ENCODE measurements at regions not wholly inside any gene's neighbourhood (a gene's known extent, or its start where the extent isn't known, plus 50 kb on each side); places are given as distances from the start of the nearest gene placed in this dataset.

DNA sequence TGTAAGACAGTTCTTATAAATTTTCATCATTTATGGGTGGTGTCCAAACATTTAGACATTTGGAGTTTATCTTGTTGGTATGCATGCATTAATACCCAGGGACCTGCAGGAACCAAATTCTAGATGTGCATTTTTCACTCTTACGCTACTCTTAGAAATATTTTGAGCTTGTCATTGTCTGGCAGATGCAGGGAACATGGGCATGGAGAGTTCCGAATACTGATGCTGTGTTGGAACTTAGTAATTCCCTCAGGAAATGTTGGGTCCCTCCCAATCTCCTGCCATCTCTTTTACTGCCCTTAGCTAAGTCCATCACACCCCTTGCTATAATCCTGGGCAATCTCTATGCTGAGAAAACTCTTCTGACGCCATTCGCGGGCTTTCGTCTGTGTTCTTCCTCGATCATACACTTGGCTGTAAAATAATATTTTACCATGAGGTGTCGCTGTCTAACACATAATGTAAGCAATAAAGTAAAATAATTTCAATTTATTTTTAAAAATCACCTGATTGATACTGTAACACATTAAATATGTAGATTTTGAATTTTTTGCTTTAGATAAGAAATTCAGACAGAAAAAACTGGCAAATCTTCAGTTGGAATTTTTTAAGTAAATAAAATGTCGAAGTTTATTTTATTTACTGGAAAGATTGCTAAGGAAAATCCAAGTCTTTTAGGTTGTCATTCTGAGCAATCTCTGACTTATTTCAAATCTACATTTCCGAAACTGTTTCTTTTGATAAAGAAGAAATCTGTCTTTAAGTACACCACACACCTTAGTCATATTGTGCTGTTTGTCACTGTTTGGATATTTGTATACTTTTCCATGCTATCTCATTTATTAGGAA is 304.1 kb upstream of the SSTR1 start:
- DNase-seq, result peak; percentile 8

DNA sequence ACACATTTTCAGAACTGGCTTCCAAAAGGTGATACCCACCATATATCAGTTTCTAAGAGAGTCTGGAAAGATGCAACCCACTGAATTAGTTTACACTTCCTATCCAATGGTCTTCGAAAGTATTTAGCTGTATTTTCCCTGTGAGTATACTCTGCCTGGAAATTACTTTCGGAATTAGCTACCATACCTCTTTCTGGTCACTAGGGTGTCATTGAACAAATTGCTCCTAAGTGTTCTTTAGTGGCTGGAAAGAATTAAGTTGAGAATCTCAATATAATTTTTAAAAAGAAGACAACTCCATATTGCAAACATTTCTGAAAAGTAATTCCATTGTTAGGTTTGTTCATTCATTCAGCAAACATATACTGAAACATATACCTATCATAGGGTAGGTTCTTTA is 283.1 kb upstream of the SSTR1 start:
- DNase-seq, result no peak

- DNase-seq, result no peak
These were observed 275.7 kb upstream of the SSTR1 start for GRCh38 chr14:37932008-37932407.

DNA sequence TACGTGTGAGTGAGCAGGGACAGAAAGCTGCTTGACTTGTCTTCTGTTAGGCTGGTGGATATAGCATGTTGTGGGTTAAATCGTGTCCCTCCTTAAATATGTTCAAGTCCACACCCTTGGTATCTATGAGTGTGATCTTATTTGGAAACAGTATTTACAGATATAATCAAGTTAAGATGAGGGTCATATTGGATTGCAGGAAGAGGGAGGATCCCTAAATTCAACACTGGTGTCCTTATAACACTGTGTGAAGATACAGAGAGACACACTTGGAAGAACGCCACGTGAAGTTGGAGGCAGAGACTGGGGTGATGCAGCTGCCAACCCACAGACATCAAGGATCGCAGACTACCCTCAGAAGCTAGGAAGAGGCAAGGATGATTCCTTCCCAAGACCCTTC is 275.2 kb upstream of the SSTR1 start:
- DNase-seq, result no peak

DNA sequence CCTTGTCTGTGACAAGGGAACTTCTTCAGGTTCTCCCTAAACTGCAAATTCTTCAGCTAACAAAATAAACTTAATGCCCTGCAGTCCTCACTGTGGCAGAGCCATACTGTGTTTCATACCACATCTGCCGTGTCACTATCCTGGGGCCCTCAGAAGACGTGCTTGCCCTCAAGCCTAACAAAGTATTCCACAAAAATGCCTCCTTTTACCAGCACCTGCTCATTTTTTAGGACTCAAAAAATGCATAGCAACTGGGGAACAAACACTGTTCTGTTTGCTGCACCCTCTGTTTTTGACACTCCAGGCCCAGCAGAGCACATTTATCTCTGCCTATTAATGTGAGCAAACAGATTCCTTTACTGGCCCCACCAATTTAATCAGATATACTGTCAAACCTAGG is 270.7 kb upstream of the SSTR1 start:
- no peak for DNase-seq

- no peak for DNase-seq
These were observed 268.2 kb upstream of the SSTR1 start for GRCh38 chr14:37939442-37940028.

DNA sequence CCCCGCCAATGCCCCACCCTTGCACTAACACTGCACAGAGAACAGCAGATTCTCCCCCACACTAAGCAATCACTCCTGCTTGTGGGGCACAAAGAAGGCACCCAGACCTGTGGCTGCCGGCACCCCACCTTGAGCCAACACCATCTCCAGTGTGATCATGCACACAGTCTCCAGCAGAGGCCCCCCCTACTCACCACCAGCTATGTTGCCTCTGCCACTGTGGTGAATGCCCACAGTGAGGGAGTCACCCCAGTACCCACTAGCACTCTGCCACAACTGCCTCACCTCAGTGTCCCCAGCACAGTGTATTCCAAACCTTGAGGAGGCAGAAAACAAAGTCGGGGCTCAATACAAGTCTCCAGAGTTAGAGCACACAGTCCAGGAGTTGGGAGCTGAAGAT is 261.7 kb upstream of the SSTR1 start:
- no peak for DNase-seq

- DNase-seq, result no peak
These were observed 260.9 kb upstream of the SSTR1 start for GRCh38 chr14:37946819-37947218.

GRCh38 chr14:37948266-37948665 is 259.4 kb upstream of the SSTR1 start:
- DNase-seq, result no peak

- no peak for DNase-seq
These were observed 239.0 kb upstream of the SSTR1 start for GRCh38 chr14:37968664-37969240.

GRCh38 chr14:37969511-37969979 is 238.2 kb upstream of the SSTR1 start:
- DNase-seq, result peak; percentile 58

- no peak for DNase-seq
These were observed 237.0 kb upstream of the SSTR1 start for GRCh38 chr14:37970696-37971095.

GRCh38 chr14:37972941-37973887 is 234.5 kb upstream of the SSTR1 start:
- no peak for DNase-seq

DNA sequence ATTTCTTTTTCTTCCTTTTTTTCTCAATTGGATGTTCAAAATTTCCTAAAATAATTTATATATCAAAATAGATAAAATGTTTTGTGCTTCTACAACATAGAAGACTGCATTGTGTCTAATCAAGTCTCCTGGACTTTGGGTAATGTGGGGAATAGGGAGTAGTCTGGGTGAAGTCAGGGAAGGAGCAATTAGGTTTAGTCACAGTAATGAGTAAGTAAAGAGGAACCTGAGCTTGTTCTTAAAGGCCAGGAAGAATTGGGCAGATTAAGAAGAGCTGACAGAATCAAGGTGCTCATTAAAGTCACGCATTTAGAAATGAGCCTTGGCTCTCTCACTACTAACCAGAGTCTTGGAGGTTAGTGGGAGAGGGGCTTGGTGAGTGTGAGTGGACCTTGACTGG is 233.3 kb upstream of the SSTR1 start:
- no peak for DNase-seq

DNA sequence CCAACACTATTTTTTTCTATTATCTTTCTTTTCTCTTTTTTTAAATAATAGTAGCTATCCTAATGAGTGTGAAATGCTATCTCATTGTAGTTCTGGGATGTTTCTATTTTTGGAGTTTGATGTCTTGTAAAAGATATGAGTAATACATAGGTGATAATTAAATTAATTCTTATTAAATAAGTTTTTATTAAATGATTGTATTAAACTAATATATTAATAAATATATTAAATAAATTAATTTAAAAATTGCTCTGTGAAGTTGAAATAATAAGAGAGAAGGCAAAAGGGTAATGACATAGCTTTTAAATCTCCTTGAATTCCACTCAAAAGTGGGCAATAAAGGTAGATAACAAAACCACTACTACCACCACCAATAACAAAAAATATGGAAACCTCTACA is 230.2 kb upstream of the SSTR1 start:
- DNase-seq, result no peak

DNA sequence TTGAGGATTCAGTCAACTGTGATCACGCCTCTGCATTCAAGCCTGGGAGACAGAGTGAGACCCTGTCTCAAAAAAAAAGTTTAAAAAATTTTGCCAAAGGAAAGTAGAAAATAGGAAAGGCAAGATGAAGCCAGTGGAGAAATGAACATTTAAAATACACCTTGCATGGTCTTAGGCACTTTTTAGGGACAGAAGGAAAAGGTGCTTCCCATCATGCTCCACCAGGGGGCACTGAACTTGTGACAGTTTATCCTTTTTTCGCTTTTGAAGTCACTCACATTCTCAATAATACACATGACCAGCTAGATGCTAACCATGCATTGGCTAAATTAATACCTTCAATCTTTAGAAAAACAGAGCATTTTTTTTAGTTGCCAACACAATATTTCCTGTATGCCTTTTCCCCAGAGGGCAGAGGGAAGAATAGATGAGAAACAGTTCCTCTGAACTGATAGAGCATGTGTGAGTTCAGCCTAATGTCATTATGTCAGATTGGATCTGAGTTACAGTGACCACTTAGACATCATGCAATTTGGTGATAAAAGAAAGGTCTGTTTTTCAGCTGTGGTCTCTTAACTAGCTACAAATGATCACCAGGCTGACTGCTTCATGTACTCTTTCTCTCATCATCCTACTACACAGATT is 221.8 kb upstream of the SSTR1 start:
- no peak for DNase-seq

- no peak for DNase-seq
These were observed 219.2 kb upstream of the SSTR1 start for GRCh38 chr14:37988472-37988871.

- DNase-seq, result no peak
These were observed 216.7 kb upstream of the SSTR1 start for GRCh38 chr14:37991027-37991426.

DNA sequence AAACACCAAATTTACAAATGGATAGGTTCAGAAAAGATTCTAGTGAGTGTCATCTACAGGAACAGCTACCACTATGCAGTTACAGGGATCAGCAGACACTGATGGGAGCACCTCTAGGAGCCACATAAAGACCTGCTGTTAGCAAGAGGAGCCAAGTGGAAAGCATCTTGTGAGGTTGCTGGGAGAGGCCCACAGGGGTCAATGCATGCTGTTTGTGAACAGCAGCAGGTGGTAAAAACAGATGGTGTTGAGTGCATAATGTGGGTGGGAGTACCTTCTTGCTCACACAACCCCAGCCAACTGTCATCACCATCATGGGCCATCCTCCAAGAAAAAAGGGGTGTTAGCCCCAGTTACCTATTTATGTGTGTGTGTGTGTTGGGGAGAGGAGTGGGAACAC is 215.2 kb upstream of the SSTR1 start:
- DNase-seq, result no peak

DNA sequence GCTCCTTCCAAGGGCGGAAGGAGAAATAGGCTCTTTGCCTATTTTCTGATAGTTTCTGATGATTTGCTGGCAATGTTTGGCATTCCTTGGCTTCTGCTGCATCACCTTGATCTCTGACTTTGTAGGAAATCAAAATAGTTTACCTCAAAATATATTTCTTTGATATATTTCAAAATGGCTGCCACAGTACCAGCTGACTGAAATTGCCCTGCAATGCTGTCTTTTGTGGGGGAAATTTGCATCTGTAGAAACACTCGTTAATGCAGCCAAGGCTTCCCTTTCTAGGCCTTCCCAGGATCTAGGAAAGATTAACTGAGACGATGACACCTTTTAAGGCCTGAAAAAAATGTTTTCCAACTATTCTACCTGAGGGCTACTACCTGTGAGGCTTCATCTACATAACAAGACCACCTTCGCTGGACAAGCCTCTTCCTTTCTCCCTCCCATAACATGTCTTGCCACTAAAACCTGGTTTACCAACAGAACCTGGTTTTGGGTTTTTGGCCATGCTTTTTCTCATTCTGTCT is 212.8 kb upstream of the SSTR1 start:
- no peak for DNase-seq

- DNase-seq, result no peak
These were observed 210.7 kb upstream of the SSTR1 start for GRCh38 chr14:37997017-37997416.

- no peak for DNase-seq
These were observed 207.4 kb upstream of the SSTR1 start for GRCh38 chr14:38000340-38000739.

Data from NCI-H510A (cell line).